Frontal cortex (tissue), 3 donors: ENCODE measurements at regions not wholly inside any gene's neighbourhood (a gene's known extent, or its start where the extent isn't known, plus 50 kb on each side); places are given as distances from the start of the nearest gene placed in this dataset.

Experiments used
- DNase-seq, 2 donors: peaks; one replicate each; pipeline ENCODE4 v3.0.0; 2012; ENCODE audit warnings: low spot score in 2 of 2
- FAIRE-seq: peaks from 2 replicates; lab custom pipeline; 2012; peaks lifted over from hg19 to GRCh38; lab: Jason Lieb, UNC
- donor health status: control.
- donor health status: control.
- donor health status: control.

DNA sequence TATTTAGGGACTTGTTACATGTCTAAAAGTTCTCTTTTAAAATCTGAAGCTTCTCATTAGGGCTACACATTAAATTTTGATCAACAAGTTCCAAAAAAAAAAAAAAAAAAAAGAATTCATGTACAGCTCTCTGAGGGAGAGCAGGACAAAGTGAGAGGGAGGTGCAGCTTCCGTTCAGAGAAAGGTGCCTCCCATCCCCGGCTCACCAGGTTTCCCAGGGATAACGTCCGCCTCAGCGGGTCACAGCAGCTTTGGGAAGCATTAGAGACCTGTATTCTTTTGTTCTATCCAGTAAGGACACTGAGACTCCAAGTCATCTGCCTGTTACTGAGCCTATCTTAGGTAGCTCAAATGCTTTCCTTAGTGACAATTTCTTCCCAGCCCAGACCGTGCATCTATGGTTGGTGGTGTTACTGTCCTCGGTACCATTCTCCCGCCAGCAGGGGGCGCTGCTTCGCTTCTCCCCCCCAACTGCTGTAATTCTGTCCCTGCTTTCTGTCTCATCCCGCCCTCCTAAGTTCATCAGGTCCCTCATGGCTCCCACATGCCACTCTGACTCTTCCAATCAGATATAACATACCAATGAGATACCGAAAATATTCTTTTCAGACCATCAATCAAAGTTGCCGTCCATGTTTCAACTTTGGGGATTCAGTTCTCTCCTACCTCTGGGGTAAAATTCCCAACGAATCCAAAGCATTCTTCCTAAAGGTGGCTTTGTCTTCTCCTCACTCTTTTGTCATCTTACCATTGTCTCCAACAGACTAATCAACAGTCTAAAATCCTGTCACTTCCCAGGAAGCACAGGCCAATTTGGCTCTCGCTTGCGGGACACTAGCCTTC lies 466.5 kb downstream of the METTL4 start:
- FAIRE-seq (no peak), DNase-seq (peak in 1 of 2 donors; percentile 5)

DNA sequence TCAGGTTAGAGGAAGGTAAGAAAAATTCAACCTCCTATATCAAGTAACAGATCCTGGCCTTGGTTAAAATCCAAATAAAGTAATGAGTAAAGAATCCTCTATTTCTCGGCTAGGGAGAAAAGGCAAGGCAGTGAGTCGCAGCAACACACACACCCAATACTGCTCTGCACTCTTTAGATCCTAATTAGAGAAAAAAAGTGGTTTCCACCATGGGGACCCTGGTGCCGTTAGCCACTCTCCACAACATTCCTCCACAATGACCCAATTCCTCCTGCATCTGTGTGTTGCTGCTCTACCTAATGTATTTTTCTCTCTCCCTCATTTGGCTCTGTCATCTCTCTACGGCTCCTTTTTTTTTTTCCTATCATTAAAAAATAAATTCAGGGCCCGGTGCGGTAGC lies 462.7 kb downstream of the METTL4 start:
- no peak for FAIRE-seq
- no peak for DNase-seq

DNA sequence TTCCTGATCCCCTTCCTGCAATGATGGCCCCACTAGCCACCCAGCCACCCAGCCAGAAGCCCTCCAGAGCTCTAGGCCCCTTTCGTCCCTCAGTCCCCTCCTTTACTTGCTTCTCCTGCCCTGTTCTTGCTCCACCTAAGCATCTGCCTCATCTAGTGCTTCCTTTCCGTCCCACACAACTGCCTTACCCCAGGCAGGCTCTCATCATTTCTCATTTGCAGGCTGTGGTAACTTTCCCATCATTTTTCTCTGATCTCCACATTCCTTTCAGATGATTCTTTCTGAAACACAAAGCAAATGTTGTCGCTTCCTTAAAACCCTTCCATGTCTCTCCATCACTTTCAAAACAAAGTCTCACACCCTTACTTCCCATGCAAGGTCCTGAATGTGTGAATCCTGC lies 459.8 kb downstream of the METTL4 start:
- DNase-seq (no peak), FAIRE-seq (no peak)

DNA sequence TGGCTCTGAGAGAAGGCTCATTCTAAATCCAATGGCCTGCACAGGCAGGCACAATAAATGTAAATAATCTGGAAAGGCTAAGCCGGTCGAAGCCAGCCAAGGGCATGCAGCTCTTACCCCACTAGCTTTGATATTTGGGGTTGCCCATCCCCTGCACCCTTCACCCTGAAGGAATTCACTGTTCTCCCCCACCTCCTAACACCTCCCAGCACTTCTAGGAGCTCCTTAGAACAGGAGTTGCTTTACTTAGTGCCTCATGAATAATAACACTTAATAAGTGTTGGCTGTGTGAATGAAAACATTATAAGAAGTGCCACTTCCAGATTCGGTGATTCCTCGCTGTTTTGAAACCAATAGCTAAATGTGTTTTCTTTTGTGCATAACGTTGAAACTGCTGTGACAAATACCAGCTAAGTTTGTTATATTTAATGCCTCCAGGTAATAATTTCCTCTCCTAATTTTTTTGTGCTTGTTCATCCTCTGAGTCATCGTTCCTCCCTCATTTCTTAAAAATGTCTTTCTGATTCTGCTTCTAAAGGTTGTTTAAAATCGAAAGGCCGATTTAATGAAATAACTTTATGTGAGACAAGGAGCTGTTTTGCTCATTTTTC lies 458.8 kb downstream of the METTL4 start:
- DNase-seq = no peak
- FAIRE-seq = no peak

DNA sequence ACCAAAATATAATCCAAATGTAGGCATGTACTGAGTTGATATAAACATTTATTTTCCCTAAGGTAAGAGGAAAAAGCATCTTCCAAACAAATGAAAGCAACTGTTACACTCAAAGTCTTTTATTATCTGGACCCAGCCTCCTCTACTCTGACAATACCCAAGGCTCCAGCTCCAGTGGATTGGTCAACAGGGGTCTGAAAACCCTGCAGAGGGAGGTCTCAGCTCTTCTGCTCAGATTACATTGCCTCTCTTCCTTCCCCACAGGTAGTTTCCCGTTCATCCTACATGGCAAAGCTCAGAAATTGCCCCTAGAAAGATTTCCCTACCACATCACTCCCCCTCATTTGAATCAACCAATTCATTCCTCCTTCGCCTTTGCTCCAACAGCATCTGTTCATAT lies 457.0 kb downstream of the METTL4 start:
- DNase-seq = no peak
- no peak for FAIRE-seq

DNA sequence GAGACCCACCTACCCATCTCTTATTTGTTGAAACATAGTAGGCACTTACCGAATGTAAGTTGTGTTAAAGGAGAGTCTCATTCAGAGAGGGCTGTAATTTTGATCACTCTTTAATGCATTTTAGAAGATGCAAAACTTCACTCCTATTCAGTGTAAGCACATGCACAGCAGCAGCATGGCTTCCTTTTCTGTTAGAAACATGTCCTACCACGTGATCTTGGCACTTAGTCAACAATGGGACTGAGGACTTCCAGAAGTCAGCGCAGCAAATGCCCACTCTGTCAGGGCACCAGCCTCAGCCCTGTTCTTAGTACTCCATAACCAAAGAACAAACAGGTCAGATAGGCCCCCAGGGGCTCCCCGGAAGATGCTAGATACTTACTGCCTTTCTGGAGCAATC lies 456.5 kb downstream of the METTL4 start:
- no peak for DNase-seq
- no peak for FAIRE-seq

DNA sequence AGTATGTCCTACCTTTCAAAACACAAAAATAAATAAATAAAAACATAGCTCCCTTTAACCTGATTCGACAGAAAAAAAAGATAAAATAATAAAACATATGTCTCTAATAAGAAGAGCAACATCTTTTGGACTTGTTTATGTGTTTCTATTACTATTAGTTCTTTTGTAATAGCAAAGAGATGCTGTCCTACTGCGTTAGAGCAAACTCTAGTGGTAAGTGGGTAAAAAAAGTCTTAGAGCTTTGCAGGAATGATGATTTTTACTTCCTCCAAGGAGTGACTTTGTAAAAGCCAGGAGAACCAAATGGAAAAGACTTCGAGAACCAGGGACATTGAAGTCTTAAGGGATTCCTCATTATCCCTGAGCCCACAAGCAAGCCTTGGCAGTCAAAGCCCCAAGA lies 450.1 kb downstream of the METTL4 start:
- no peak for FAIRE-seq
- DNase-seq = no peak

DNA sequence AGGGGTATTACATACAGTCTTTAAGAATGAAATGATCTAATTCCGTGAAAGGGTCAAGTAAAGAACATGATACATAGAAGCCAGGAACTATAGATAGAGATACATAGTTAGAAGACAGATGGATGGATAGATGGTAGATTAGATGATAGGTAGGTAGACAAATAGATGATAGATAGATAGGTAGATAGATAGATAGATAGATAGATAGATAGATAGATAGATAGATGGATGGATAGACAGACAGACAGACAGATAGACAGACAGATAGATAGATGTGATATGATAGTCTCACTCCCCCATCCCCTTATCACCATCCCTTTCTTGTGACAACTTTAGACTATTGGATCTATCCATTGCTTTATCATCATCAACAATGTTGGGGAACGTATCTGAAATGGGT lies 448.2 kb downstream of the METTL4 start:
- no peak for DNase-seq
- no peak for FAIRE-seq

DNA sequence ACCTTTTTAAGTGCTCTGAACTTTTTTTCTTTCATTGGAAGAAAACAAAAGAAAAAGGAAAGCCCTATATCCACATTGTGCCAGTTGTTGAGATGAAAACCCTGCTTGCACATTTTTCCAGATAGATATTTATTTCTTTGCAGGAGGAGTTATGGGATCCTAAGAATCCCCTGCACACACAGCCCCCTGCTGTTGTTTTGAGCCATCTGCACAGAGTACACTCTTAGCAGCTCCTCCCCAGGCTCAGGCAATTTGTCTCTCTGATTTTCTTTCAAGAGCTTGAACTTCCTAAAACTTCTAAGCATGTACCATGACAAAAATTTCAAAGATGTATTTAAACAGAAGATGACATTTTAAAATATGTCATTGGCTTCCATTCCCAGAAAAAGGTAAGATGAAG lies 436.9 kb downstream of the METTL4 start:
- FAIRE-seq (no peak), DNase-seq (no peak)

DNA sequence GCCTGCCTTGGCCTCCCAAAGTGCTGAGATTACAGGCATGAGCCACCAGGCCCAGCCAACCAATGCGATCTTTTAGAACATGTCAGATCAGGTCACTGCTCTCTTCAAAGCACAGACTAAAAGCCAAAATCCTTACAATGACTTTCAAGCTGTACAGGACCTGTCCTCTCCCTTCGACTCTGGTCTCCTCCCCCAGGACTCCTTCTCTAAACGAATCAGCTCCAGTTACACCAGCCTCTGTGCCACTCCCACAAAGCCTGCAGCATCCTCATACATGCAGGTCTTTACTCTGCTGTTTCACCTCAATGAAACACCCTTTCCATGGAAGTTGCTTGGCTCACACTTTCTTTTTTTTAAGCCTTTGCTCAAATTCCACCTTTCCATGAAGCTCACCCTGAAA lies 436.0 kb downstream of the METTL4 start:
- DNase-seq (no peak), FAIRE-seq (no peak)

DNA sequence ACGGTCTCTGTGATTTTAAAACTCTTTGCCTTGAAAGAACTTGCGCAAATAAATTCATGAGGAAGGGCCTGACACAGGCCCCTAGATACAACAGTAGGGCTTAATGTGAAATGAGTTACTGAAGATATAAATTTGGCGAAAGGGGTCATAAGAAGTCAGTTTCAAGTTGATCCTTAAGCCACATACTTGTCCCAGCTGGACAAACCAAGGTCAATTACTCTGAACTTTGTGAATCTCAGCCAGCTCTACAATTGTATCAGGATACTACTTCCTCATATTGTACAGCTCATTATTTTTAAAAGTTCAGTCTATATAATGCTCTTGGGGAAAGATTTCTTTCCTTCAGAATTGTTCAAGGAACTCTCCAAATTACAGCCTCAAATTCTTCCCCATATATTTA lies 432.8 kb downstream of the METTL4 start:
- DNase-seq = no peak
- no peak for FAIRE-seq

DNA sequence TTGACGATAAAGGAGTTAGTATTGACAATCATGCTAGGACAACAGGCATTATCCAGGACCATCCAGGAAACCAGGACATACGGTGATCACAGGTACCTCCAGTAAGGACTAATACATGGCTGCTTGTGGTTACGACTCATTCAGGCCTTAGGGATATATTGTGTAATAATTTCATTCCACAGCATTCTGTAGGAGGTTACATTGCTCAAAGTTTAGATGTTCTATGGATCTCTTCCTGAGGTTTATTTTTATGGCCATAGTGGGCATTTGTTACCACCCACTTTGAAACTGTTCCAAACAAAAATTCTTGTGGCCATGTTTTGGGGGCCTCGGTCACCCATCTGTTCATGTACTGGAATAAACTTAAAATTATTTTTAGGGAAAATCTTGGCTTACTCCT lies 431.6 kb downstream of the METTL4 start:
- no peak for FAIRE-seq
- no peak for DNase-seq

DNA sequence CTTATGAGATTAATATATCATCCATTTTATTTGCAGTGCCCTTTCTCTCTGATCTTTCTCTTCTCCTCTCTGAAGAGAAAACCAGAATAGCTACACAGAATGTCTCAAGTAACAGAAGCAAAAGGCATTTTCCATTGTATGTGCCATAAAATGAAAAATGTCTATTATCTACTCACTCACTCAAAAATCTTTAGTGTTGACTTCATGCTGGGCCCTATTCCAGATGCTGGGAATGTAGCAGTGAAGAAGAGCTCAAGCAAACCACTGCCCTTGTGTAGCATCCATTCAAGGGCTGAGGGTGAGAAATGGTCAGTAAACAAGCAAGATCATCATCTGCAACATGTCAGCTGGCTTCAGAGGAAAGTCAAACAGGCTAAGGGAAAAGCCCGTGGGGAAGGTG lies 427.7 kb downstream of the METTL4 start:
- DNase-seq (no peak), FAIRE-seq (no peak)

DNA sequence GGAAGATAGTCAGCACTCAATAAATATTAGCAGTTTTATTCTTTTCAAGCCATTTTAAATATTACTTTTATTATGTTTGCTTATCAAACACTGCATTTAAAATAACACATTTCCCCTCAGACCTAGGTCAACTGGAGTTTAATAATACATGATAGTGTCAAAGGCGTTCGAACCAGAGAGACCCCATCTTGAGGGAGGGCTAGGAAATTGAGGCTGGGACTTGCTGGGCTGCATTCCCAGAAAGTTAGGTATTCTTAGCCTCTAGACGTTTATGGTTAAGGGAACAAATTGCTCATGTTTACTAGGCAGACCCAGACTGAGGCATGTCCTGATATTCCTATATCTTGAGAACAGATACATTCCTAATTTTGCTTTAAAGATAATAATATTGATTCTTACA lies 426.5 kb downstream of the METTL4 start:
- DNase-seq (no peak), FAIRE-seq (no peak)

DNA sequence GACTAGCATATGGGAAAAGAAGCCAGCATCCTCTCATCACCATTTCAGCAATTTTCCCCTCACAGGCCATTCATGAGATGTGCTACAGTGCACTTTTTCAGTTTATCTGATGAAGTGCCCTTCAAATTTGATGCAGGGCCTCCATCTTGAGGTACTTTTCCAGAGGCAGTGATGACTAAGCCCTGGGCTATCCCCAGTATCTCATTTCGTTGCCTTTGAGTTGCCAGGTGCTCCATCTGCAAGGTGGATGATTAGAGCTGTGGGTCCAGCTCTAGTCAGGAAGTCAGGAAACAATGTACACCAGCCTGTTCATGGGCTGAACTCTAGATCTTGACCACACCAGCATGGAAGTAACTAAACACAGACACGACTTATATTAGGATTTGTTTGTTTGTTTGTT lies 425.2 kb downstream of the METTL4 start:
- DNase-seq = no peak
- FAIRE-seq = no peak

DNA sequence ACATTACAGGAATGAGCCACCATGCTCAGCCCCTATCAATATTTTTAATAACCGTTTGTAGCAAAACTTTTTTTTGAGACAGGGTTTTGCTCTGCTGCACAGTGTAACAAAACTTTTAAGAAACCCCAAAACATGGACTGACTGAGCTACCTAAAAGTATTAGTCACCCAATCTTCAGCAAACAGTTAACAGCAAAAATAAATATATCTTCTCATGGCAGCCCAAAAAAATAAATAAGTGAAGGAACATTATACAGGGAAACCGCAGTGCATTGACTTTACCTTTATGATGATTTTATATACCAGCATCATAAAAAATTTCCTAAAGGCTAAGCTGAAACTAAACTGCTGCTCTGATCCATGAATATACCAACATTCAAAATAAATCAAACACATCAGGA lies 424.6 kb downstream of the METTL4 start:
- FAIRE-seq = no peak

DNA sequence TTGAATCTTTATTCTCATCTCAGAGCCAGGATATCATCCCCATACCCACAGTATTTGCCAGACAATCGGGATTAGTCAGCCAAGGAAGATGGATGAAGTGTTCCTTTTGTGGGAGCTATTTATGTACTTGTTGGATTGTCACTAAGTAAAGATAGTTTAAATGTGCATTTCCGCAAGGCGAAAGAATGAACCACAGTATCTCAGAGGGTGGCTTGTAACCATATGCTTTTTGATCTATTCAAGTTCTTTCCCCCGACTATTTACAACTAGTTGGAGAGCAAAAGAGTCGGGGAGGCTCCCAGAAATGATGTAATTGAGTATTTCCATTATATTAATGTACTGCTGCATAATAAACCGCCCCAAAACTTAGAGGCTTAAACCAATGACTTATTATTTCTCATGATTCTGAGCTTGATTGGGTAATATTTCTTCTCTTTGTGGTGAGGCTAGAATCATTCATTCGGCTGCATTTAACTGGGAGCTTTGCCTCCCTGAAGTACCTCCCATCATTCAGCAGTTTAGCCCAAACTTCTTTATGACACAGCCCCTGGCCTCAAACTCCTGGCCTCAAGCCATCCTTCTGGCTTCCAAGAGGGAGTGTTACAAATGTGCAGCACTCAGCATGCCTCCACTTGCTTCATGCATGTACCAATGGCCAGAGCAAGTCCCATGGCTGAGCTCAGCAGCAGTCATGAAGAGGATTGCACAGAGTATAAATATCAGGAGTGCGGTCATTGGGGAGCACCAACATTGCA lies 423.7 kb downstream of the METTL4 start:
- DNase-seq = no peak
- FAIRE-seq = no peak

More for the DNA sequence above, 424.6 kb downstream of the METTL4 start:
- DNase-seq = no peak

DNA sequence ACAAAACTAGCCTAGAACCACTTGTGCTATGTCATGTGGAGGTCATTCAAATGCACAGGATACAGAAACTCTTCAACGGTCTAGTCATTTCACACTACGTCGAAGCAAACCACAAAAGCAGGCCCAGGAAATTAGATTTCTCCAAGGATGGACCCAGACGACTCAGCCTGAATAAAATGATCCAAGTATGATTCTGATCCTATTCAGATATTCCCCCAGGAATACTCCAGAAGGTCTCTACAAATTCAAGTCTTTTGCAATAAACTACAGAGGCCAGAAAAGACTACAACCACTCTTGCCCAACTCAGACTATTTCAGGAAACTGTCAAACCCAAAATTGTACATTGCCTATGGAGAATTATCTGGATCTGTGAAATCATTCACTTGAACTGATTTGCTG lies 422.5 kb downstream of the METTL4 start:
- DNase-seq (no peak), FAIRE-seq (no peak)

DNA sequence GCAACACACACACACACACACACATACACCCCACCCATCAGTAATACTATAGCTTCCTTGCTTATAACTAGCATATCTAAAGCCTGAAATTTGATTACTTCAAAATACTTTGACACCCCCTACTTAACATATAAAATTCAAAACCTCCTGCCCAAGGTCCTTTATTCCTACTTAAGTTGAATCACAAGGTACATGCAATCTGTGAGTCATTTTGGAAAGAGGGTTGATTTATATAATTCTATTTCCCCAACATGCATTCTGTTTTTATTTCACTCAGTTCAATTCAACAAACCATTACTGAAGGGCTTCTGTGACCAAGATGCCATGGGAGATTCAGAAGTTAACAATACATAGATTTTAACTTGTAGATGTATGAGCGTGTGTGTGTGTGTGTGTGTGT lies 420.7 kb downstream of the METTL4 start:
- DNase-seq (no peak), FAIRE-seq (no peak)

DNA sequence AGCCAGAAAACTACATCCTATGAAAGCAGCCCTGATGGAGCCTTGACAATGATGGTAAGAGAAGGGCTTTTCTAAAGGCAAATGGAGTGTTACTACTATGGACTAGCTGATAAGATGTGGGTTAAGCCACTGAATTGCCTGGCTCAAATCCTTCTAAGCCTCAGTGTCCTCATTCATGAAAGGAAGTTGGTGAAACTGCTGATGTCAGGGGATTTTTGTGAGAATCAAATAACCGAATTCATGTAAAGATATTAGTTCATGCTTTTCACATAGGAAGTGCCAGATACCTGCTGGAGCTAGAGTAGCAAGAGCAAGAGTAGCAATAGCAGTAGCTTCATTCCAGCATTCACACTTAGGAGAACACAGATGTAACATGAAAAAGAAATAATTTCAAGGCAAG lies 417.0 kb downstream of the METTL4 start:
- DNase-seq (no peak), FAIRE-seq (no peak)
